NCI-H446 (cell line): ENCODE measurements at regions not wholly inside any gene's neighbourhood (a gene's known extent, or its start where the extent isn't known, plus 50 kb on each side); places are given as distances from the start of the nearest gene placed in this dataset.

ENCODE experiments used
- DNase-seq, 2 experiments: peaks; one replicate each; lab custom pipeline; 2025; lab: John Stamatoyannopoulos, UW

- DNase-seq = peak in 1 of 2 experiments; percentile 16
Observed at GRCh38 chr3:74693696-74694393, 79.4 kb upstream of the CNTN3 start.

DNA sequence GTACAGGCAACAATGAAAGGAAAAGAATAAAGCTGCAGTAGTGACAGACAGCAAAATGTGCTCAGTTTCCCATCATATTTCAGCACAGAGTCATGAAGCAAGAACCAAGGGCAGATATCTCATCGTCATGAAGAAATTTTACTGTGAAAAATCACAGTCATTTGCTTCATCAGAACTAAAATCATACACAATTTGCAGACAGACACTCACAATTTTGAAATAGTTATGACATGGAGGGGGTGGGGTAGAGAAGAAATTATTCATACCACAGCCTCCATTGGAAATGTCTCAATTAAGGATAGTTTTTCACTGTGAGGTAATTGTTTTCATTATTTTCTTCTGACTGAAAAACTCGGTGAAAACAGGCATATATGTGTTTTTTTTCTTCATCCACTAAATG is 78.8 kb upstream of the CNTN3 start:
- DNase-seq = no peak

- DNase-seq = no peak
Observed at GRCh38 chr3:74691946-74692345, 77.5 kb upstream of the CNTN3 start.

DNA sequence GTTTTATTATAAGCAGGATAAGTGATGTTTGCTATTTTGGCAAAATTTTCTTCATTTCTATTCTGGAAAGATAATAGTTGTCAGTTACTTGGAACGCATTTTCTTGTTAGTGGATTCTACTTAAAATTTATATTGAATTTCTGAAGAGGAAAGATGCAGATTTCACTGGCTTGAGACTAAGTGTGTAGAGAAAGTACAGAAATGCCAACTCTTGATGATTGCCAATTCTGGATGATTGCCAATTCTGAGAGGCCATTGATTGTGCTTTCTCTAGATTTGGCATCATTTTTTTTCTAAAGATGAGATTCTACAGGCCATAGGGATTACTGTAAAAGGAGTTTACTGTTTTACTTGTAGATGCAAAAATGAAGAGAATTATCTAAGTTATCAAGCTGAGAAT is 58.9 kb upstream of the CNTN3 start:
- peak in 1 of 2 experiments; percentile 6 for DNase-seq

DNA sequence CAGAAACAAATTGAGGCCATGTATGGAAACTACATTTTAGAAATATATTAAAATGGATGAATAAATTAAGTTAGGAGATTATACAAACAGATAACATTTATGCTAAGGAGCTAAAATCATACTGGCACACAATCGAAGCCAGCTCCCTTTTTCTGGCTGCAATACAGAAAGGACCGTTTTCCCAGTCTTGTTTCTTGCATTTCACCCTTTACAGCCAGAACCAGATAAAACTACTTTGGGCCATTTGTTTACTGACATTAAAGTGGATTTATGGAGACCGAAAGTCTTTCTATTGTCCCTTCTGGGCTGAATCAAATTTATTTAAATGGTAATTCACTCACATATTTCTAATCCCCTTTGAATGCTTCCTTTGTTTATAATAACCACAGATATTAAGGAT is 50.1 kb upstream of the CNTN3 start:
- DNase-seq = no peak
